ENCODE measurements at regions not wholly inside any gene's neighbourhood (a gene's known extent, or its start where the extent isn't known, plus 50 kb on each side); places are given as distances from the start of the nearest gene placed in this dataset.
A peak's percentile ranks its signal among the peaks of the same experiment; 100 is the strongest.

DNA sequence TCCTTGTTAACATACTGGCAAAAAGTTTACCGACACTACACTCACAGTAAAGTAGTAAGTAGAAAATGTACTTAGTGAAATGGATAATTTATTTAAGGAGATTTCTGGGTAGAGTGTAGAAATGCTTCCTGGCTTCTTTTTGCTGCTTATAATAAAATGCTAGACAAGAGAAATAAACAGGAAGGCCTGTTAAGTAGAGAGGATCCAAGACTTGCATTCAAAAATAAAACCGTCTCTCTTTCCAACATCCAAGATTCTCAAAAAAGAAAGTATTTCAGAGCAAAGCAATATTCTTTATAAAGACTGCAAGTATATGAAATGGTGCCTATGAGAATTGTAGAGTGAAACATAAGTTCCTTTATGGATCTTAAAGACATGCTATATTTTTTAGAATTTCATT is 77.0 kb upstream of the CNTN6 start:
- Histone ChIP-seq H2BK120ac (ENCODE audit: insufficient read depth, low read length, poor library complexity) (no peak overlapping the region), H3K14ac (ENCODE audit: low read length) (no peak overlapping the region), H3K18ac (ENCODE audit: low read length) (no peak overlapping the region), H3K4ac (ENCODE audit: low read depth, low read length) (no peak overlapping the region), H3K4me3 (ENCODE audit: low read depth, low read length) (no peak overlapping the region), H4K8ac (ENCODE audit: low read depth, low read length) (no peak overlapping the region), H4K12ac (ENCODE audit: low read depth, low read length) (no peak overlapping the region), H3K36me3 (ENCODE audit: control insufficient read depth in 1 of 2, insufficient read depth in 2 of 2, low read length in 2 of 2) (no peaks in the 10 kb centered on the region), H3K27ac (ENCODE audit: low read depth, low read length) (no peak overlapping the region), H3K4me1 (ENCODE audit: control insufficient read depth in 1 of 2, insufficient read depth in 2 of 2, low read length in 2 of 2) (no peaks in the 10 kb centered on the region), H3K4me2 (ENCODE audit: low read length) (no peak overlapping the region), H3K79me2 (ENCODE audit: control insufficient read depth, insufficient read depth, low read length, poor library complexity) (no peaks in the 10 kb centered on the region), H2AK5ac (ENCODE audit: low read length) (no peak overlapping the region), H2BK12ac (ENCODE audit: low read length) (no peak overlapping the region), H4K91ac (ENCODE audit: low read depth, low read length) (no peak overlapping the region), H3K79me1 (ENCODE audit: low read length) (no peaks in the 10 kb centered on the region), H2BK5ac (ENCODE audit: low read depth, low read length, poor library complexity) (no peak overlapping the region), H3K27me3 (ENCODE audit: insufficient read depth, low read length) (no peaks in the 10 kb centered on the region), H2AFZ (ENCODE audit: insufficient read depth, low read length, poor library complexity) (no peak overlapping the region), H3K23ac (ENCODE audit: low read length) (no peak overlapping the region), H3K9ac (ENCODE audit: low read length) (no peak overlapping the region), H3K9me3 (ENCODE audit: insufficient read depth, low read depth, low read length) (no peaks in the 10 kb centered on the region)
- WGBS (ENCODE audit: extremely low coverage, insufficient coverage, insufficient read length), result no CpG with 5 or more reads among the region's 2 CpGs
- no peak for DNase-seq

DNA sequence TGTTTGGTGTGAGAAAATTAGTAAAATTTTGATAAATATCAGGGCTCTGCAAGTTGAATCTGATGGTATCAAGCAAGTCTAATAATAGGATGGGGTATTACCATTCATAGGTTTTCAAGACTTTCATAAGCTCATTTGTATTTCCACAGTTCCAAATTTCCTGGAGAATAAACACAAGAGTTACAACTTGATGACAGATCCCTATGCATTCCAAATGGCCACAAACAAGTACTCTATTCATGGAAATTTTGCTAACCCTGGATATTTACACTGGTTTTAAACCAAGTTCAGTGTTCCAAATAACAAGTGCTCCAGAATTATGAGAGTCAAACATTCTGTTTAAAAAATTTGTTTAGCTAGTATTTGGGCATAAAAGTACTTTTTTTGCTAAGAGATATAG is 75.0 kb upstream of the CNTN6 start:
- Histone ChIP-seq H3K14ac (ENCODE audit: low read length) (no peak overlapping the region), H3K23ac (ENCODE audit: low read length) (no peak overlapping the region), H3K79me1 (ENCODE audit: low read length) (no peaks in the 10 kb centered on the region), H2BK5ac (ENCODE audit: low read depth, low read length, poor library complexity) (no peak overlapping the region), H2BK120ac (ENCODE audit: insufficient read depth, low read length, poor library complexity) (no peak overlapping the region), H4K8ac (ENCODE audit: low read depth, low read length) (no peak overlapping the region), H3K79me2 (ENCODE audit: control insufficient read depth, insufficient read depth, low read length, poor library complexity) (no peaks in the 10 kb centered on the region), H3K9ac (ENCODE audit: low read length) (no peak overlapping the region), H3K27ac (ENCODE audit: low read depth, low read length) (no peak overlapping the region), H4K91ac (ENCODE audit: low read depth, low read length) (no peak overlapping the region), H3K4me1 (ENCODE audit: control insufficient read depth in 1 of 2, insufficient read depth in 2 of 2, low read length in 2 of 2) (no peaks in the 10 kb centered on the region), H4K12ac (ENCODE audit: low read depth, low read length) (no peak overlapping the region), H2AK5ac (ENCODE audit: low read length) (no peak overlapping the region), H3K4me2 (ENCODE audit: low read length) (no peak overlapping the region), H3K9me3 (ENCODE audit: insufficient read depth, low read depth, low read length) (no peaks in the 10 kb centered on the region), H2AFZ (ENCODE audit: insufficient read depth, low read length, poor library complexity) (no peak overlapping the region), H3K18ac (ENCODE audit: low read length) (no peak overlapping the region), H3K4ac (ENCODE audit: low read depth, low read length) (no peak overlapping the region), H3K4me3 (ENCODE audit: low read depth, low read length) (no peak overlapping the region), H3K36me3 (ENCODE audit: control insufficient read depth in 1 of 2, insufficient read depth in 2 of 2, low read length in 2 of 2) (no peaks in the 10 kb centered on the region), H3K27me3 (ENCODE audit: insufficient read depth, low read length) (no peaks in the 10 kb centered on the region), H2BK12ac (ENCODE audit: low read length) (no peak overlapping the region)
- DNase-seq, result no peak

DNA sequence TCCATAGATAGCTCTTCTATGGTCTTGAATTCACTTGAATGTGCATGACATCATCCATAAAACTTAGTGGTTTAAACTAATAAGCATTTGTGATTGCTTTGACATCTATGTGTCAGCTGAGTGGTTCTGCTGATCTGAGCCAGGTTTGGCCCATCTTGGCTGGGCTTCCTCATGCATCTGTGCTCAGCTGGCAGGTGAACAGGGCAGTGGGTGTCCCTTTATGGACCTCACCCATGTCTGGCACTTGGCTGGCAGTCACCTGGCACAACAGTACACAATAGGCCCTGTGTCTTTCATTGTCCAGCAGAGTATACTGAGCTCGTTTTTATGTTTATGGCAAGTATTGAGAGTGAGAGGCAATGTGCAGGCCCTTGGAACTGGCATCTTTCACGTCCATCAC is 73.7 kb upstream of the CNTN6 start:
- Histone ChIP-seq H3K36me3 (ENCODE audit: control insufficient read depth in 1 of 2, insufficient read depth in 2 of 2, low read length in 2 of 2) (no peaks in the 10 kb centered on the region), H3K79me2 (ENCODE audit: control insufficient read depth, insufficient read depth, low read length, poor library complexity) (no peaks in the 10 kb centered on the region), H2BK5ac (ENCODE audit: low read depth, low read length, poor library complexity) (no peak overlapping the region), H4K12ac (ENCODE audit: low read depth, low read length) (no peak overlapping the region), H2AK5ac (ENCODE audit: low read length) (no peak overlapping the region), H3K14ac (ENCODE audit: low read length) (no peak overlapping the region), H3K4me2 (ENCODE audit: low read length) (no peak overlapping the region), H4K8ac (ENCODE audit: low read depth, low read length) (no peak overlapping the region), H3K23ac (ENCODE audit: low read length) (no peak overlapping the region), H3K9ac (ENCODE audit: low read length) (no peak overlapping the region), H2BK12ac (ENCODE audit: low read length) (no peak overlapping the region), H3K4ac (ENCODE audit: low read depth, low read length) (no peak overlapping the region), H3K9me3 (ENCODE audit: insufficient read depth, low read depth, low read length) (no peaks in the 10 kb centered on the region), H3K79me1 (ENCODE audit: low read length) (no peaks in the 10 kb centered on the region), H3K18ac (ENCODE audit: low read length) (no peak overlapping the region), H4K91ac (ENCODE audit: low read depth, low read length) (no peak overlapping the region), H2AFZ (ENCODE audit: insufficient read depth, low read length, poor library complexity) (no peak overlapping the region), H2BK120ac (ENCODE audit: insufficient read depth, low read length, poor library complexity) (no peak overlapping the region), H3K27ac (ENCODE audit: low read depth, low read length) (no peak overlapping the region), H3K4me1 (ENCODE audit: control insufficient read depth in 1 of 2, insufficient read depth in 2 of 2, low read length in 2 of 2) (no peaks in the 10 kb centered on the region), H3K27me3 (ENCODE audit: insufficient read depth, low read length) (no peaks in the 10 kb centered on the region), H3K4me3 (ENCODE audit: low read depth, low read length) (no peak overlapping the region)
- WGBS (ENCODE audit: extremely low coverage, insufficient coverage, insufficient read length), result no CpG with 5 or more reads among the region's 2 CpGs
- no peak for DNase-seq

DNA sequence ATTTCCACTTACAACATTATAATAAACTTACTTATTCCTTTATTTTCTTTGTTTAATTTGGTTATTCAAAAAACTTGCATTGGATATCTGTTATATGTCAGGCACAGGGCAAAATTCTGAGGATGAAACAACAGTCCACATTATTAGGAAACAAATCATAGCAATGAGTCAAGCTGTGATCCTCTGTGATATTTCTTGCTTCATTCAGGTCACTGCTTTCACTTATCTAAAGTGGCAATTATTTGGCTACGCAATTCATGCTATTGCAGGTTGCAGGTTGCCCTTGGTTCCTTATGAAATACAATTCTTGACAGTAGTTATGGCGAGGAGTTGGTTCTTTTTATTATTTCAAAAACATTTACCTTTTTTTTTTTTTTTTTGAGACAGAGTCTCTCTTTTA is 66.4 kb upstream of the CNTN6 start:
- Histone ChIP-seq H3K9ac (ENCODE audit: low read length) (no peak overlapping the region), H2BK5ac (ENCODE audit: low read depth, low read length, poor library complexity) (no peak overlapping the region), H3K9me3 (ENCODE audit: insufficient read depth, low read depth, low read length) (no peaks in the 10 kb centered on the region), H3K18ac (ENCODE audit: low read length) (no peak overlapping the region), H3K27me3 (ENCODE audit: insufficient read depth, low read length) (no peaks in the 10 kb centered on the region), H4K91ac (ENCODE audit: low read depth, low read length) (no peak overlapping the region), H3K4ac (ENCODE audit: low read depth, low read length) (no peak overlapping the region), H2AFZ (ENCODE audit: insufficient read depth, low read length, poor library complexity) (no peak overlapping the region), H4K8ac (ENCODE audit: low read depth, low read length) (no peak overlapping the region), H2BK120ac (ENCODE audit: insufficient read depth, low read length, poor library complexity) (no peak overlapping the region), H3K36me3 (ENCODE audit: control insufficient read depth in 1 of 2, insufficient read depth in 2 of 2, low read length in 2 of 2) (no peaks in the 10 kb centered on the region), H3K4me1 (ENCODE audit: control insufficient read depth in 1 of 2, insufficient read depth in 2 of 2, low read length in 2 of 2) (no peaks in the 10 kb centered on the region), H3K4me2 (ENCODE audit: low read length) (no peak overlapping the region), H3K14ac (ENCODE audit: low read length) (no peak overlapping the region), H2BK12ac (ENCODE audit: low read length) (no peak overlapping the region), H3K79me1 (ENCODE audit: low read length) (no peaks in the 10 kb centered on the region), H4K12ac (ENCODE audit: low read depth, low read length) (no peak overlapping the region), H3K79me2 (ENCODE audit: control insufficient read depth, insufficient read depth, low read length, poor library complexity) (no peaks in the 10 kb centered on the region), H3K27ac (ENCODE audit: low read depth, low read length) (no peak overlapping the region), H3K4me3 (ENCODE audit: low read depth, low read length) (no peak overlapping the region), H2AK5ac (ENCODE audit: low read length) (no peak overlapping the region), H3K23ac (ENCODE audit: low read length) (no peak overlapping the region)
- peak in 1 of 2 donors; percentile 37 for DNase-seq
- WGBS (ENCODE audit: extremely low coverage, insufficient coverage, insufficient read length), result no CpG with 5 or more reads among the region's 2 CpGs

Measured in trophoblast cell (in vitro differentiated cells and primary cell).